SK-N-MC (cell line): ENCODE measurements at regions not wholly inside any gene's neighbourhood (a gene's known extent, or its start where the extent isn't known, plus 50 kb on each side); places are given as distances from the start of the nearest gene placed in this dataset.

Experiments
- DNase-seq: peaks from one replicate; pipeline ENCODE4 v3.0.0-alpha.2; 2011; ENCODE audit warnings: low read depth, low spot score
- H3K27ac ChIP-seq: fragments of 200-600 bp; sonication (generic); 2 replicates; pipeline ENCODE4 v1.5.1; 2016; ENCODE audit warnings: mixed run types
- H3K36me3 ChIP-seq: fragments of 200-600 bp; sonication (generic); 2 replicates; pipeline ENCODE4 v1.6.1; 2017; ENCODE audit warnings: antibody characterized with exemption, low read length, mixed read lengths; ENCODE audit not compliant: insufficient read depth
- H3K4me3 ChIP-seq: fragments of 200-600 bp; sonication (generic); 2 replicates; pipeline ENCODE4 v1.5.1; 2016
- H3K9ac ChIP-seq: fragments of 200-600 bp; sonication (generic); 2 replicates; pipeline ENCODE4 v1.8.0; 2017; ENCODE audit warnings: mixed run types, mixed read lengths; ENCODE audit not compliant: insufficient read length
- H3K9me3 ChIP-seq: fragments of 200-600 bp; sonication (generic); 2 replicates; pipeline ENCODE4 v1.6.1; 2017; ENCODE audit warnings: low read depth, mild to moderate bottlenecking, antibody characterized with exemption, low read length, moderate library complexity, mixed read lengths
- EZH2 ChIP-seq: fragments of 200-600 bp; sonication (generic); IDR thresholded peaks from one replicate; pipeline ENCODE4 v1.6.1; 2017; ENCODE audit warnings: antibody characterized with exemption
- FOXP2 ChIP-seq: optimal IDR thresholded peaks from 2 replicates; pipeline ENCODE3; 2011; ENCODE audit warnings: mild to moderate bottlenecking, moderate library complexity; ENCODE audit not compliant: insufficient read depth; ENCODE audit errors: extremely low read length, control extremely low read depth
- POLR2AphosphoS5 ChIP-seq: IDR thresholded peaks from 2 replicates; pipeline ENCODE4 v1.6.1; 2012; ENCODE audit warnings: mild to moderate bottlenecking, low read depth, low read length, borderline replicate concordance

DNA sequence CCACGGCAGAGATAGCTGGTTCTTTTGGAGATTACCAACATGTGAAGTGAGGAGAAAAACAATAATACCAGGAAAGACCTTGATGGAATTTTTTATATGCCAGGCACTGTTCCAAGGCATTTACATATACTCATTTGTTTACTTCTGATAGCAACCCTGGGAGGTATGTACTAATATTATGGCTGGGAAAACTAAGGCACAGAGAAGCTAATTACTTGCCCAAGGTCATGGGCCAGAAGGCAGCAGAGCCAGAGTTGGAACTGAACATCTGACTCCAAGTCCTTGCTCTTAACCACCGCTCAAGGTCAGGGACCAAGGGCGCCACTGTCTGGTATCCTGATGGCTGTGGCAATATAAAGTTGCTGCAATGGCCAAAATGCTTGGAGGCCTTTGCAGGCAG is 97.0 kb upstream of the KCNG1 start:
- no peak overlapping the region for H3K9ac ChIP-seq
- no peaks in the 10 kb centered on the region for H3K36me3 ChIP-seq
- no peak for TF ChIP-seq FOXP2
- no peak for TF ChIP-seq EZH2
- TF ChIP-seq POLR2AphosphoS5, result no peak
- no peak overlapping the region for H3K27ac ChIP-seq
- H3K9me3 ChIP-seq, result no peaks in the 10 kb centered on the region
- no peak for DNase-seq
- no peak overlapping the region for H3K4me3 ChIP-seq

GRCh38 chr20:51118985-51119527 is 96.1 kb upstream of the KCNG1 start:
- DNase-seq, result no peak
- no peak for TF ChIP-seq POLR2AphosphoS5
- TF ChIP-seq FOXP2, result no peak
- no peak for TF ChIP-seq EZH2
- no peaks in the 10 kb centered on the region for H3K36me3 ChIP-seq
- no peak overlapping the region for H3K9ac ChIP-seq
- no peaks in the 10 kb centered on the region for H3K9me3 ChIP-seq
- no peak overlapping the region for H3K27ac ChIP-seq
- H3K4me3 ChIP-seq, result no peak overlapping the region

GRCh38 chr20:51118216-51118615 is 95.3 kb upstream of the KCNG1 start:
- Histone ChIP-seq H3K9ac (no peak overlapping the region), H3K9me3 (no peaks in the 10 kb centered on the region), H3K36me3 (no peaks in the 10 kb centered on the region), H3K4me3 (no peak overlapping the region), H3K27ac (no peak overlapping the region)
- DNase-seq, result no peak
- TF ChIP-seq POLR2AphosphoS5 (no peak), FOXP2 (no peak), EZH2 (no peak)

GRCh38 chr20:51116765-51117686 is 94.1 kb upstream of the KCNG1 start:
- H3K9me3 ChIP-seq, result no peaks in the 10 kb centered on the region
- no peak overlapping the region for H3K27ac ChIP-seq
- no peak overlapping the region for H3K9ac ChIP-seq
- no peaks in the 10 kb centered on the region for H3K36me3 ChIP-seq
- TF ChIP-seq POLR2AphosphoS5, result no peak
- no peak for TF ChIP-seq FOXP2
- no peak for TF ChIP-seq EZH2
- DNase-seq, result no peak
- no peak overlapping the region for H3K4me3 ChIP-seq

DNA sequence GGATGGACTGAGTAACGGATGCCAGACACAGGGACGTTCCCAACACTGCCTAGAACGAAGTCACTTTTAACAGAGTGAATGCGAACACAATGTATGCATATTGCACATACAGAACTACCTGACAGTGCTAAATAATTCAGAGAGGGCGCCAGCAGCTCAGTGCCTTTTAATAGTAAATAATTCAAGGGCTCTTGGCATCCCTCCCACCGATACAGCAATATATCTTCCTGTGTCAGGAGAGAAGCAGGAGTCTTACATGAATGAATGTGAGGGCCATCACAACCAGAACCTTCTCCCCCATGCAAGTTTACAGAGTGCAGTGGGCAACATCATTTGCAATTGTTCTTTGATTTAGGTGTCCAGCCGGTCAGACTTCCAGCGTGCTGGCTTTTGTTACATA is 88.4 kb upstream of the KCNG1 start:
- H3K9ac ChIP-seq, result no peak overlapping the region
- no peak for DNase-seq
- TF ChIP-seq FOXP2 (no peak), POLR2AphosphoS5 (no peak), EZH2 (no peak)
- H3K4me3 ChIP-seq, result no peak overlapping the region
- no peak overlapping the region for H3K27ac ChIP-seq
- H3K9me3 ChIP-seq, result no peaks in the 10 kb centered on the region
- H3K36me3 ChIP-seq, result no peaks in the 10 kb centered on the region

DNA sequence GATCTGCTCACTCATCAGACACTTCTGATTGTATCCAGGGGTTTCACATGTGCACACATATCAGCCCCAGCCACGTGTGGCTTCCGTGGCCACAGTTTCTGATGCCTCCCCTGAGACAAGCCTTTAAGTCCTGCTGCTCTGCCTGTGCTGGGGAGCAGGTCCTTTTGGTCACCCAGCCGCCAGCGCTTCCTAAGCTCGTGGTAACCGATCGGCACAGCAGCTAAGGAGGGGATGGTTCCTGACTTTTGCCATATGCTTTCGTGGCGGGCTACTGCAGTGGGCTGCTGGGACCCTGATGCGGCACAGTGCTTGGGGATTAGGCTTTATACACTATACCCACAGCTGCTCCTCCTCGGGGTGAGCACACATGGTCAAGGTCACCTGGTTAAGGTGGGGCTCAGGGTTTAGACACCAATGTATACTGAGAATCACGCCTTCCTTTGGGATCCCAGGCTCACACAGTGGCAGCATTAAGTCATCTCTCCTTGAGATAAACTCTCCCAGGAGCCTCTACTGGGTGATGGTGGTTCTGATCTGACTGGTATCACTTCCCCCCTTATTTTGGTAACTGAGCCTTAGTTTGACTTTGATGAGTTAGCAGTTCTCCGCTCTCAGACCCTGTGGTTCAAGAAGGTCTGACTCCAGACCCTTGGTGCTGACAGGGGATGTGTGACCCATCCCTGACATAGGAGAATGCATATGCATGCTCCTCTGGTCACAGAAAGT is 85.9 kb upstream of the KCNG1 start:
- Histone ChIP-seq H3K9me3 (no peaks in the 10 kb centered on the region), H3K36me3 (no peaks in the 10 kb centered on the region), H3K9ac (no peak overlapping the region), H3K4me3 (no peak overlapping the region), H3K27ac (no peak overlapping the region)
- no peak for DNase-seq
- TF ChIP-seq POLR2AphosphoS5 (no peak), EZH2 (no peak), FOXP2 (no peak)

GRCh38 chr20:51106011-51106410 is 83.1 kb upstream of the KCNG1 start:
- Histone ChIP-seq H3K9me3 (no peaks in the 10 kb centered on the region), H3K27ac (no peak overlapping the region), H3K36me3 (no peaks in the 10 kb centered on the region), H3K9ac (no peak overlapping the region), H3K4me3 (no peak overlapping the region)
- no peak for DNase-seq
- TF ChIP-seq EZH2 (no peak), POLR2AphosphoS5 (no peak), FOXP2 (no peak)

- TF ChIP-seq EZH2 (no peak), FOXP2 (no peak), POLR2AphosphoS5 (no peak)
Observed at GRCh38 chr20:51104960-51105920, 82.3 kb upstream of the KCNG1 start.

More at GRCh38 chr20:51104960-51105920, 82.3 kb upstream of the KCNG1 start:
- H3K27ac ChIP-seq, result no peak overlapping the region
- no peak for DNase-seq
- H3K9ac ChIP-seq, result no peak overlapping the region
- H3K36me3 ChIP-seq, result no peaks in the 10 kb centered on the region
- H3K4me3 ChIP-seq, result no peak overlapping the region
- H3K9me3 ChIP-seq, result no peaks in the 10 kb centered on the region
